ENCODE measurements at regions not wholly inside any gene's neighbourhood (a gene's known extent, or its start where the extent isn't known, plus 50 kb on each side); places are given as distances from the start of the nearest gene placed in this dataset.

DNA sequence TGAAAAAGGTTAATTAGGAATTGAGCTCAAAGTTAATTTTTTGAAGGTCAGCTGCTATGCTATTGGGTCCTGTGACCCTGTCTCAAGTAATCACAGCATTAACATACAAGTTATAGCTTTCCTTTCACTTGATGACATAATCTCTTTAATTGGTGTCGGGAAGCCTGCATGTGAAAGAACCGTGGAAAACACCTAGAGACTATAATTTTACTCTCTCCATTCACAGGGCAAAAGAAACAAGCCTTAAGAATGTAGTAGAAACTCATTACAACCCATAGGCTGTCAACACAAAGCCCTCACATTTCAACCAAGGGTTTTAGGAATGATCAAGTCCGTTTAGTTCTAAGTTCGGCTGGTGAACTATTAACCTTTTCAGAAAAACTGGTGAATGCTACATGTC lies 104.4 kb downstream of the PPM1A start:
- ATAC-seq = no peak

DNA sequence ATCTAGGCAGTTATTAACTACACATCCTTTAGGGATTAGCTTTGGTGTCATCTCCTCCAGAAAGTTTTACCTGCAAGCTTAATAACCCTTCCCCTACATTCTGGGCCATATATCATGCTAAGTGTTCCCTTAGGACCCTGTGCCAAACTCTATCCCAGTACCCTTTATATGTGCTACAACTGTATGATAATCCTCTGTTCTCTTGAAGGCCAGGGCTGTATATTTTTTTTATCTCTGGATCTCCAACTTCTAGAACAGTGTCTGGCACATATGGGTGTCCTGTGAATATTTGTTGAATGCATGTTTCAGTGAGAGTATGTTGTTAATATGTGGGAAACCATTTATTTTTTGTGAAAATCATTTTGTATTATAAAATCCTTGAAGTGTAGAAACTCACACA lies 106.7 kb downstream of the PPM1A start:
- ATAC-seq = no peak
- TF ChIP-seq SNAI2 (CRISPR knock-in tag; IDR thresholded peaks at IDR 0.05) (no peak), TOX (CRISPR knock-in tag; IDR thresholded peaks at IDR 0.05; ENCODE audit: borderline replicate concordance) (no peak), BACH2 (CRISPR knock-in tag; IDR thresholded peaks at IDR 0.05; ENCODE audit: borderline replicate concordance) (no peak), ZNF565 (CRISPR knock-in tag; conservative IDR thresholded peaks at IDR 0.05; ENCODE audit: low read depth) (no peak)
- TF ChIP-seq, protein P1, sequence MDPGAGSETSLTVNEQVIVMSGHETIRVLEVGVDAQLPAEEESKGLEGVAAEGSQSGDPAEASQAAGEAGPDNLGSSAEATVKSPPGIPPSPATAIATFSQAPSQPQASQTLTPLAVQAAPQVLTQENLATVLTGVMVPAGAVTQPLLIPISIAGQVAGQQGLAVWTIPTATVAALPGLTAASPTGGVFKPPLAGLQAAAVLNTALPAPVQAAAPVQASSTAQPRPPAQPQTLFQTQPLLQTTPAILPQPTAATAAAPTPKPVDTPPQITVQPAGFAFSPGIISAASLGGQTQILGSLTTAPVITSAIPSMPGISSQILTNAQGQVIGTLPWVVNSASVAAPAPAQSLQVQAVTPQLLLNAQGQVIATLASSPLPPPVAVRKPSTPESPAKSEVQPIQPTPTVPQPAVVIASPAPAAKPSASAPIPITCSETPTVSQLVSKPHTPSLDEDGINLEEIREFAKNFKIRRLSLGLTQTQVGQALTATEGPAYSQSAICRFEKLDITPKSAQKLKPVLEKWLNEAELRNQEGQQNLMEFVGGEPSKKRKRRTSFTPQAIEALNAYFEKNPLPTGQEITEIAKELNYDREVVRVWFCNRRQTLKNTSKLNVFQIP (CRISPR knock-in tag; IDR thresholded peaks at IDR 0.05; ENCODE audit: borderline replicate concordance, low read depth) = no peak

More for the DNA sequence above, 104.4 kb downstream of the PPM1A start:
- TF ChIP-seq TCF4 (CRISPR knock-in tag; IDR thresholded peaks at IDR 0.05; ENCODE audit: borderline replicate concordance) (no peak), ZC3H10 (CRISPR knock-in tag; IDR thresholded peaks at IDR 0.05) (no peak), ESRRG (CRISPR knock-in tag; IDR thresholded peaks at IDR 0.05) (no peak), CSDC2 (CRISPR knock-in tag; IDR thresholded peaks at IDR 0.05) (no peak), ZNF70 (CRISPR knock-in tag; IDR thresholded peaks at IDR 0.05) (no peak), ISL1 (CRISPR knock-in tag; IDR thresholded peaks at IDR 0.05) (no peak)

DNA sequence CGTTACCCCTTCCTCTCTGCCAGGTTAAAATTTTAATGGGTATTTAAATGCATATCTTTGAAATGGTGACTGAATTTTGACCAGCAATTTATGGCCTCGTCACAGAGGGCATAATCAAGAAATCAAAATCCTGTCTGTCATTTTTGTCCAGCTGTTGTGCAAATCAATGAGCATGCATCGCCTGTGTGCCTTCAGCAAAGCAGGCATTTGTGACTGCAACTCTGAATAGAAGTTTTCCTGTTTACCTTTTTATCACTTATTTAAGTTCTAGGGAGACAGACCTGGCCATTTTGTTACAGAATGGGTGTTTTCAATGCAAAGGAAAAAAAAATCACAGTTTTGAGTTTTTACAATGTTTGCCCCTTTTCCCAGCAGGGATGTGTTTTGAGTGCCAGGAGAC lies 107.4 kb downstream of the PPM1A start:
- no peak for TF ChIP-seq RARB (CRISPR knock-in tag; IDR thresholded peaks at IDR 0.05)
- TF ChIP-seq ZFP30 (CRISPR knock-in tag; IDR thresholded peaks at IDR 0.05) = no peak
- no peak for TF ChIP-seq ISL1 (CRISPR knock-in tag; IDR thresholded peaks at IDR 0.05)
- TF ChIP-seq, protein P2, sequence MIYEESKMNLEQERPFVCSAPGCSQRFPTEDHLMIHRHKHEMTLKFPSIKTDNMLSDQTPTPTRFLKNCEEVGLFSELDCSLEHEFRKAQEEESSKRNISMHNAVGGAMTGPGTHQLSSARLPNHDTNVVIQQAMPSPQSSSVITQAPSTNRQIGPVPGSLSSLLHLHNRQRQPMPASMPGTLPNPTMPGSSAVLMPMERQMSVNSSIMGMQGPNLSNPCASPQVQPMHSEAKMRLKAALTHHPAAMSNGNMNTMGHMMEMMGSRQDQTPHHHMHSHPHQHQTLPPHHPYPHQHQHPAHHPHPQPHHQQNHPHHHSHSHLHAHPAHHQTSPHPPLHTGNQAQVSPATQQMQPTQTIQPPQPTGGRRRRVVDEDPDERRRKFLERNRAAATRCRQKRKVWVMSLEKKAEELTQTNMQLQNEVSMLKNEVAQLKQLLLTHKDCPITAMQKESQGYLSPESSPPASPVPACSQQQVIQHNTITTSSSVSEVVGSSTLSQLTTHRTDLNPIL (CRISPR knock-in tag; IDR thresholded peaks at IDR 0.05; ENCODE audit: low read depth) = no peak
- no peak for TF ChIP-seq SNAI2 (CRISPR knock-in tag; IDR thresholded peaks at IDR 0.05)
- no peak for TF ChIP-seq ZC3H10 (CRISPR knock-in tag; IDR thresholded peaks at IDR 0.05)
- TF ChIP-seq ZNF70 (CRISPR knock-in tag; IDR thresholded peaks at IDR 0.05) = no peak
- no peak for TF ChIP-seq ARNTL (CRISPR knock-in tag; IDR thresholded peaks at IDR 0.05; ENCODE audit: borderline replicate concordance, low read depth)
- no peak for TF ChIP-seq ZNF8 (CRISPR knock-in tag; IDR thresholded peaks at IDR 0.05)
- TF ChIP-seq GLIS3 (CRISPR knock-in tag; IDR thresholded peaks at IDR 0.05) = no peak
- TF ChIP-seq, protein P3, sequence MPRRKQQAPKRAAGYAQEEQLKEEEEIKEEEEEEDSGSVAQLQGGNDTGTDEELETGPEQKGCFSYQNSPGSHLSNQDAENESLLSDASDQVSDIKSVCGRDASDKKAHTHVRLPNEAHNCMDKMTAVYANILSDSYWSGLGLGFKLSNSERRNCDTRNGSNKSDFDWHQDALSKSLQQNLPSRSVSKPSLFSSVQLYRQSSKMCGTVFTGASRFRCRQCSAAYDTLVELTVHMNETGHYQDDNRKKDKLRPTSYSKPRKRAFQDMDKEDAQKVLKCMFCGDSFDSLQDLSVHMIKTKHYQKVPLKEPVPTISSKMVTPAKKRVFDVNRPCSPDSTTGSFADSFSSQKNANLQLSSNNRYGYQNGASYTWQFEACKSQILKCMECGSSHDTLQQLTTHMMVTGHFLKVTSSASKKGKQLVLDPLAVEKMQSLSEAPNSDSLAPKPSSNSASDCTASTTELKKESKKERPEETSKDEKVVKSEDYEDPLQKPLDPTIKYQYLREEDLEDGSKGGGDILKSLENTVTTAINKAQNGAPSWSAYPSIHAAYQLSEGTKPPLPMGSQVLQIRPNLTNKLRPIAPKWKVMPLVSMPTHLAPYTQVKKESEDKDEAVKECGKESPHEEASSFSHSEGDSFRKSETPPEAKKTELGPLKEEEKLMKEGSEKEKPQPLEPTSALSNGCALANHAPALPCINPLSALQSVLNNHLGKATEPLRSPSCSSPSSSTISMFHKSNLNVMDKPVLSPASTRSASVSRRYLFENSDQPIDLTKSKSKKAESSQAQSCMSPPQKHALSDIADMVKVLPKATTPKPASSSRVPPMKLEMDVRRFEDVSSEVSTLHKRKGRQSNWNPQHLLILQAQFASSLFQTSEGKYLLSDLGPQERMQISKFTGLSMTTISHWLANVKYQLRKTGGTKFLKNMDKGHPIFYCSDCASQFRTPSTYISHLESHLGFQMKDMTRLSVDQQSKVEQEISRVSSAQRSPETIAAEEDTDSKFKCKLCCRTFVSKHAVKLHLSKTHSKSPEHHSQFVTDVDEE (CRISPR knock-in tag; IDR thresholded peaks at IDR 0.05) = no peak
- TF ChIP-seq, protein P4, sequence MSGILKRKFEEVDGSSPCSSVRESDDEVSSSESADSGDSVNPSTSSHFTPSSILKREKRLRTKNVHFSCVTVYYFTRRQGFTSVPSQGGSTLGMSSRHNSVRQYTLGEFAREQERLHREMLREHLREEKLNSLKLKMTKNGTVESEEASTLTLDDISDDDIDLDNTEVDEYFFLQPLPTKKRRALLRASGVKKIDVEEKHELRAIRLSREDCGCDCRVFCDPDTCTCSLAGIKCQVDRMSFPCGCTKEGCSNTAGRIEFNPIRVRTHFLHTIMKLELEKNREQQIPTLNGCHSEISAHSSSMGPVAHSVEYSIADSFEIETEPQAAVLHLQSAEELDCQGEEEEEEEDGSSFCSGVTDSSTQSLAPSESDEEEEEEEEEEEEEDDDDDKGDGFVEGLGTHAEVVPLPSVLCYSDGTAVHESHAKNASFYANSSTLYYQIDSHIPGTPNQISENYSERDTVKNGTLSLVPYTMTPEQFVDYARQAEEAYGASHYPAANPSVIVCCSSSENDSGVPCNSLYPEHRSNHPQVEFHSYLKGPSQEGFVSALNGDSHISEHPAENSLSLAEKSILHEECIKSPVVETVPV (CRISPR knock-in tag; IDR thresholded peaks at IDR 0.05) = no peak
- no peak for TF ChIP-seq TOX (CRISPR knock-in tag; IDR thresholded peaks at IDR 0.05; ENCODE audit: borderline replicate concordance)
- no peak for TF ChIP-seq ZFP3 (CRISPR knock-in tag; IDR thresholded peaks at IDR 0.05)
- TF ChIP-seq, protein P5, sequence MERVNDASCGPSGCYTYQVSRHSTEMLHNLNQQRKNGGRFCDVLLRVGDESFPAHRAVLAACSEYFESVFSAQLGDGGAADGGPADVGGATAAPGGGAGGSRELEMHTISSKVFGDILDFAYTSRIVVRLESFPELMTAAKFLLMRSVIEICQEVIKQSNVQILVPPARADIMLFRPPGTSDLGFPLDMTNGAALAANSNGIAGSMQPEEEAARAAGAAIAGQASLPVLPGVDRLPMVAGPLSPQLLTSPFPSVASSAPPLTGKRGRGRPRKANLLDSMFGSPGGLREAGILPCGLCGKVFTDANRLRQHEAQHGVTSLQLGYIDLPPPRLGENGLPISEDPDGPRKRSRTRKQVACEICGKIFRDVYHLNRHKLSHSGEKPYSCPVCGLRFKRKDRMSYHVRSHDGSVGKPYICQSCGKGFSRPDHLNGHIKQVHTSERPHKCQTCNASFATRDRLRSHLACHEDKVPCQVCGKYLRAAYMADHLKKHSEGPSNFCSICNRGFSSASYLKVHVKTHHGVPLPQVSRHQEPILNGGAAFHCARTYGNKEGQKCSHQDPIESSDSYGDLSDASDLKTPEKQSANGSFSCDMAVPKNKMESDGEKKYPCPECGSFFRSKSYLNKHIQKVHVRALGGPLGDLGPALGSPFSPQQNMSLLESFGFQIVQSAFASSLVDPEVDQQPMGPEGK (CRISPR knock-in tag; IDR thresholded peaks at IDR 0.05; ENCODE audit: borderline replicate concordance) = no peak
- TF ChIP-seq PPARA (CRISPR knock-in tag; IDR thresholded peaks at IDR 0.05; ENCODE audit: borderline replicate concordance) = no peak
- TF ChIP-seq, protein P1 (CRISPR knock-in tag; IDR thresholded peaks at IDR 0.05; ENCODE audit: borderline replicate concordance, low read depth) = no peak
- TF ChIP-seq TCF4 (CRISPR knock-in tag; IDR thresholded peaks at IDR 0.05; ENCODE audit: borderline replicate concordance) = no peak
- TF ChIP-seq CSDC2 (CRISPR knock-in tag; IDR thresholded peaks at IDR 0.05) = no peak
- no peak for TF ChIP-seq ESRRG (CRISPR knock-in tag; IDR thresholded peaks at IDR 0.05)
- ATAC-seq = no peak
